ENCODE measurements at regions not wholly inside any gene's neighbourhood (a gene's known extent, or its start where the extent isn't known, plus 50 kb on each side); places are given as distances from the start of the nearest gene placed in this dataset.
A peak's percentile ranks its signal among the peaks of the same experiment; 100 is the strongest.

GRCh38 chr1:244230470-244230869 is 179.4 kb downstream of the ZBTB18 start:
- no peak for DNase-seq (ENCODE audit: low spot score)
- Histone ChIP-seq H3K27me3 (no peaks in the 10 kb centered on the region), H3K9ac (no peak overlapping the region), H3K27ac (no peak overlapping the region), H4K20me1 (ENCODE audit: low read depth) (no peaks in the 10 kb centered on the region), H3K79me2 (ENCODE audit: low read depth) (no peaks in the 10 kb centered on the region), H3K4me3 (no peak overlapping the region), H2AFZ (replicated peaks) (peak overlapping the region; percentile 15), H3F3A (ENCODE audit: low read depth) (peaks cover 2% of the 10 kb centered on the region), H3K4me2 (no peak overlapping the region), H3K4me1 (peaks cover 10% of the 10 kb centered on the region), H3K9me3 (ENCODE audit: low read depth) (no peaks in the 10 kb centered on the region), H3K36me3 (no peaks in the 10 kb centered on the region)
- TF ChIP-seq CTCF (IDR thresholded peaks at IDR 0.05) (no peak), EZH2 (IDR thresholded peaks at IDR 0.05) (no peak), EZH2phosphoT487 (IDR thresholded peaks at IDR 0.05) (no peak)
- Mint-ChIP-seq H3K27ac (no peak overlapping the region), H3K36me3 (no peaks in the 10 kb centered on the region), H3K9me3 (no peaks in the 10 kb centered on the region), H3K4me3 (no peak overlapping the region), H3K4me1 (peaks cover 18% of the 10 kb centered on the region), H3K27me3 (ENCODE audit: insufficient read depth, low read depth) (peaks cover 3% of the 10 kb centered on the region)

GRCh38 chr1:244231193-244231571 is 180.1 kb downstream of the ZBTB18 start:
- H3K27ac ChIP-seq = no peak overlapping the region
- H3K9ac ChIP-seq = no peak overlapping the region
- peak overlapping the region; percentile 15 for H2AFZ ChIP-seq (replicated peaks)
- no peak for DNase-seq (ENCODE audit: low spot score)
- H4K20me1 ChIP-seq (ENCODE audit: low read depth) = no peaks in the 10 kb centered on the region
- H3K9me3 Mint-ChIP-seq = no peaks in the 10 kb centered on the region
- H3F3A ChIP-seq (ENCODE audit: low read depth) = peaks cover 2% of the 10 kb centered on the region
- no peak overlapping the region for H3K4me3 Mint-ChIP-seq
- peaks cover 10% of the 10 kb centered on the region for H3K4me1 ChIP-seq
- peak overlapping the region; percentile 3 for H3K4me2 ChIP-seq
- no peaks in the 10 kb centered on the region for H3K36me3 ChIP-seq
- TF ChIP-seq EZH2 (IDR thresholded peaks at IDR 0.05) = no peak
- TF ChIP-seq EZH2phosphoT487 (IDR thresholded peaks at IDR 0.05) = no peak
- no peak for TF ChIP-seq CTCF (IDR thresholded peaks at IDR 0.05)
- H3K27ac Mint-ChIP-seq = no peak overlapping the region
- H3K9me3 ChIP-seq (ENCODE audit: low read depth) = no peaks in the 10 kb centered on the region
- H3K4me3 ChIP-seq = no peak overlapping the region
- H3K36me3 Mint-ChIP-seq = no peaks in the 10 kb centered on the region
- no peaks in the 10 kb centered on the region for H3K27me3 ChIP-seq
- H3K79me2 ChIP-seq (ENCODE audit: low read depth) = no peaks in the 10 kb centered on the region
- peaks cover 18% of the 10 kb centered on the region for H3K4me1 Mint-ChIP-seq
- H3K27me3 Mint-ChIP-seq (ENCODE audit: insufficient read depth, low read depth) = peaks cover 3% of the 10 kb centered on the region

GRCh38 chr1:244231572-244232315 is 180.7 kb downstream of the ZBTB18 start:
- Histone ChIP-seq H4K20me1 (ENCODE audit: low read depth) (no peaks in the 10 kb centered on the region), H3K9me3 (ENCODE audit: low read depth) (no peaks in the 10 kb centered on the region), H2AFZ (replicated peaks) (peak overlapping the region; percentile 15), H3F3A (ENCODE audit: low read depth) (peaks cover 2% of the 10 kb centered on the region), H3K4me3 (no peak overlapping the region), H3K36me3 (no peaks in the 10 kb centered on the region), H3K9ac (no peak overlapping the region), H3K4me2 (peak overlapping the region; percentile 3), H3K4me1 (peaks cover 10% of the 10 kb centered on the region), H3K27ac (no peak overlapping the region), H3K27me3 (no peaks in the 10 kb centered on the region), H3K79me2 (ENCODE audit: low read depth) (no peaks in the 10 kb centered on the region)
- Mint-ChIP-seq H3K27ac (peak overlapping the region; percentile 64), H3K4me1 (peaks cover 18% of the 10 kb centered on the region), H3K27me3 (ENCODE audit: insufficient read depth, low read depth) (peaks cover 6% of the 10 kb centered on the region), H3K9me3 (no peaks in the 10 kb centered on the region), H3K36me3 (no peaks in the 10 kb centered on the region), H3K4me3 (peak overlapping the region; percentile 39)
- no peak for TF ChIP-seq CTCF (IDR thresholded peaks at IDR 0.05)
- no peak for TF ChIP-seq EZH2 (IDR thresholded peaks at IDR 0.05)
- TF ChIP-seq EZH2phosphoT487 (IDR thresholded peaks at IDR 0.05) = no peak
- DNase-seq (ENCODE audit: low spot score) = peak; percentile 38

Data from neural progenitor cell (in vitro differentiated cells).